Hepatocyte (in vitro differentiated cells): ENCODE measurements at regions not wholly inside any gene's neighbourhood (a gene's known extent, or its start where the extent isn't known, plus 50 kb on each side); places are given as distances from the start of the nearest gene placed in this dataset.

Experiments
- DNase-seq: peaks from one replicate; pipeline ENCODE4 v3.0.0-alpha.2; 2016; ENCODE audit warnings: low spot score
- H2AFZ ChIP-seq: fragments of 200-600 bp; sonication (generic); 2 replicates; pipeline ENCODE4 v1.6.0; 2016; ENCODE audit warnings: antibody characterized with exemption, mild to moderate bottlenecking
- H3K27ac ChIP-seq: fragments of 200-600 bp; sonication (generic); 2 replicates; pipeline ENCODE4 v1.5.1; 2016; ENCODE audit warnings: mild to moderate bottlenecking
- H3K27me3 ChIP-seq: fragments of 200-600 bp; sonication (generic); 2 replicates; pipeline ENCODE4 v1.6.1; 2016
- H3K36me3 ChIP-seq: fragments of 200-600 bp; sonication (generic); replicated peaks from 2 replicates; pipeline ENCODE4 v1.5.1; 2016; ENCODE audit warnings: low read depth; ENCODE audit not compliant: insufficient read depth
- H3K4me1 ChIP-seq: fragments of 200-600 bp; sonication (generic); 2 replicates; pipeline ENCODE4 v1.5.1; 2016; ENCODE audit warnings: mild to moderate bottlenecking, moderate library complexity; ENCODE audit not compliant: insufficient read depth
- H3K4me2 ChIP-seq: fragments of 200-600 bp; sonication (generic); 2 replicates; pipeline ENCODE4 v1.6.0; 2016
- H3K4me3 ChIP-seq: fragments of 200-600 bp; sonication (generic); 2 replicates; pipeline ENCODE4 v1.5.1; 2016; ENCODE audit warnings: mild to moderate bottlenecking
- H3K79me2 ChIP-seq: fragments of 200-600 bp; sonication (generic); 2 replicates; pipeline ENCODE4 v1.6.0; 2017; ENCODE audit warnings: mild to moderate bottlenecking
- H3K9me2 ChIP-seq: fragments of 200-600 bp; sonication (generic); replicated peaks from 2 replicates; pipeline ENCODE4 v1.6.0; 2017; ENCODE audit warnings: mild to moderate bottlenecking; ENCODE audit not compliant: insufficient read depth
- H3K9me3 ChIP-seq: fragments of 200-600 bp; sonication (generic); 2 replicates; pipeline ENCODE4 v1.5.1; 2016; ENCODE audit warnings: low read depth, mild to moderate bottlenecking
- H4K20me1 ChIP-seq: fragments of 200-600 bp; sonication (generic); 2 replicates; pipeline ENCODE4 v1.6.0; 2016; ENCODE audit warnings: mild to moderate bottlenecking; ENCODE audit not compliant: insufficient read depth, poor library complexity, severe bottlenecking
- EZH2 ChIP-seq: fragments of 200-600 bp; sonication (generic); IDR thresholded peaks from 2 replicates; pipeline ENCODE4 v1.6.1; 2016; ENCODE audit warnings: antibody characterized with exemption, mild to moderate bottlenecking, borderline replicate concordance
- EZH2phosphoT487 ChIP-seq: fragments of 200-600 bp; sonication (generic); IDR thresholded peaks from one replicate; pipeline ENCODE4 v1.6.1; 2018; ENCODE audit warnings: antibody characterized with exemption, mild to moderate bottlenecking, low read depth, moderate library complexity; ENCODE audit not compliant: unreplicated experiment, severe bottlenecking
- WGBS: methylation state at CpG from one replicate; pipeline ENCODE4 v1.1.6; 2016; ENCODE audit warnings: low lambda C conversion rate; ENCODE audit errors: missing lambda C conversion rate; 5-methylcytosine and 5-hydroxymethylcytosine counted together
- TF ChIP-seq, protein P1 (sequence below): fragments of 200-600 bp; sonication (generic); IDR thresholded peaks from 2 replicates; pipeline ENCODE4 v1.5.1; 2016; ENCODE audit warnings: antibody characterized with exemption, mild to moderate bottlenecking; ENCODE audit not compliant: poor library complexity

DNA sequence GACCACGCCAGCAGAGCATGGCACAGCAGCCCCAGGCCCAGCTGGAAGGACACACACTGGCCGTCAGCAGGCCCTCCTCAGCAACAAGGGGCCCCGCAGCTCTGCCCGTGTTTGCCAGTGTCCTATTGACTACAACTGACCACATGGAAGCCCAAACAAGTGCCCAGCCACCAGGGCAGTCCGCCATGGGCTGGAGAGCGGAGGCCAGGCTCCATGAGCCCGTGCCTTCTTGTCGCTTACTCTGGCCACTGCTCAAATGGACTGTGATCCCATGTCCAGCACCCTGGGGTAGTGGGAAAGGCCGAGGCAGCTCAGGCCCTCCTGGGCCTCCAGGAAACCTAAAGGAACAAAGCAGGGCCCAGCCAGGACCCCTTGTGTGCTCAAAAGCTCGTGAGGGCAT is 53.9 kb upstream of the TAF1B start:
- Histone ChIP-seq H3K9me3 (no peaks in the 10 kb centered on the region), H3K27me3 (no peaks in the 10 kb centered on the region), H3K27ac (no peak overlapping the region), H3K9me2 (no peaks in the 10 kb centered on the region), H3K79me2 (no peaks in the 10 kb centered on the region), H3K4me3 (no peak overlapping the region), H3K4me2 (no peak overlapping the region), H4K20me1 (no peaks in the 10 kb centered on the region), H3K4me1 (no peaks in the 10 kb centered on the region), H3K36me3 (no peaks in the 10 kb centered on the region), H2AFZ (no peak overlapping the region)
- DNase-seq: no peak
- 86% methylated on average over 10 of the region's 10 CpGs for WGBS
- TF ChIP-seq EZH2: no peak
- TF ChIP-seq EZH2phosphoT487: no peak
- TF ChIP-seq, protein P1, sequence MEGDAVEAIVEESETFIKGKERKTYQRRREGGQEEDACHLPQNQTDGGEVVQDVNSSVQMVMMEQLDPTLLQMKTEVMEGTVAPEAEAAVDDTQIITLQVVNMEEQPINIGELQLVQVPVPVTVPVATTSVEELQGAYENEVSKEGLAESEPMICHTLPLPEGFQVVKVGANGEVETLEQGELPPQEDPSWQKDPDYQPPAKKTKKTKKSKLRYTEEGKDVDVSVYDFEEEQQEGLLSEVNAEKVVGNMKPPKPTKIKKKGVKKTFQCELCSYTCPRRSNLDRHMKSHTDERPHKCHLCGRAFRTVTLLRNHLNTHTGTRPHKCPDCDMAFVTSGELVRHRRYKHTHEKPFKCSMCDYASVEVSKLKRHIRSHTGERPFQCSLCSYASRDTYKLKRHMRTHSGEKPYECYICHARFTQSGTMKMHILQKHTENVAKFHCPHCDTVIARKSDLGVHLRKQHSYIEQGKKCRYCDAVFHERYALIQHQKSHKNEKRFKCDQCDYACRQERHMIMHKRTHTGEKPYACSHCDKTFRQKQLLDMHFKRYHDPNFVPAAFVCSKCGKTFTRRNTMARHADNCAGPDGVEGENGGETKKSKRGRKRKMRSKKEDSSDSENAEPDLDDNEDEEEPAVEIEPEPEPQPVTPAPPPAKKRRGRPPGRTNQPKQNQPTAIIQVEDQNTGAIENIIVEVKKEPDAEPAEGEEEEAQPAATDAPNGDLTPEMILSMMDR: no peak

DNA sequence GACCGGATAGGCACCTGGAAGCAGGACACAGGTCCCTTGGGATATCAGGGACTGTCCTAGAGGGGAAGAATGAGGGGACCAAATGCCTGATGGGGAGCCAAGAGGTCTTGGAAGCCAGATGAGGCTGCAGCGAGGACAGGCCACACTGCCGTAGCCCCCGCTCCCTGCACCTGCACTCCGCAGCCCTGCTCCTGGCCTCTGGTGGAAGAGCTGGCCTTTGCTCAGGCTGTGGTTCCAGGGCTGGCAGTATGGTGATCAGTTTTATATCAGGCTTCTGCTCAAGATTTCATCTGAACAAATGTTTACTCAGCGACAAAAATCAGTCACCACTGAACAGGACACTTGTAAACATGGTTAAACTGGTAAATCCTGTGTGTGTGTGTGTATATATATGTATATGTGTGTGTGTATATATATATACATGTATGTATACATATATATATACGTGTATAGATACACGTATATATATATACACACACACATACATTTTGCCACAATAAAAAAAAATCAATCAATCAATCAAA is 52.5 kb upstream of the TAF1B start:
- H3K9me3 ChIP-seq: no peaks in the 10 kb centered on the region
- no peak overlapping the region for H3K4me3 ChIP-seq
- no peak overlapping the region for H3K4me2 ChIP-seq
- no peaks in the 10 kb centered on the region for H3K4me1 ChIP-seq
- no peaks in the 10 kb centered on the region for H3K27me3 ChIP-seq
- no peaks in the 10 kb centered on the region for H3K36me3 ChIP-seq
- H2AFZ ChIP-seq: no peak overlapping the region
- no peak for DNase-seq
- no peaks in the 10 kb centered on the region for H4K20me1 ChIP-seq
- no peaks in the 10 kb centered on the region for H3K9me2 ChIP-seq
- 96% methylated on average over 8 of the region's 8 CpGs for WGBS
- no peak overlapping the region for H3K27ac ChIP-seq
- TF ChIP-seq, protein P1: no peak
- TF ChIP-seq EZH2phosphoT487: no peak
- TF ChIP-seq EZH2: no peak
- no peaks in the 10 kb centered on the region for H3K79me2 ChIP-seq

DNA sequence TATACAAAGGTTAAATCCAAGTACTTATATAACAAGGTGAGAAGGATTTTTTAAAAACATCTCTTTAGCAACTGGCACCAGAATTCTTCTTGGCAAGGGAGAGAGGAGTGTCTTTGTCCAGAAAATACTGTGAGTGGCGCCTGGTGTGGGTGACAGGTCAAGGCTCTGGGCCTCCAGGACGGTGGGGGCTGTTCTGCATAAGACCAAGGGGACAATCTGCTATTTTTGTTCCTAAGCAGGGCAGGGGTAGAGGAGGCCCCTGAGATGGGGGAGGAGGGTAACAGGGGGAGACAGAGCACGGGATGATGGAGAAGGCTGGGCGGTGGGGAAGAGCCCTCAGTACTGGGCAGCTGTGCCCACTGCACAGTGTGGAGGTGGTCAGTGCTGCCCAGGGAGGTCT is 51.6 kb upstream of the TAF1B start:
- Histone ChIP-seq H3K9me3 (no peaks in the 10 kb centered on the region), H4K20me1 (no peaks in the 10 kb centered on the region), H3K4me2 (no peak overlapping the region), H3K36me3 (no peaks in the 10 kb centered on the region), H3K4me3 (no peak overlapping the region), H3K27ac (no peak overlapping the region), H3K4me1 (no peaks in the 10 kb centered on the region), H3K27me3 (no peaks in the 10 kb centered on the region), H2AFZ (no peak overlapping the region), H3K79me2 (no peaks in the 10 kb centered on the region), H3K9me2 (no peaks in the 10 kb centered on the region)
- no peak for TF ChIP-seq EZH2phosphoT487
- TF ChIP-seq, protein P1: no peak
- 84% methylated on average over 4 of the region's 4 CpGs for WGBS
- no peak for DNase-seq
